ENCODE measurements at regions not wholly inside any gene's neighbourhood (a gene's known extent, or its start where the extent isn't known, plus 50 kb on each side); places are given as distances from the start of the nearest gene placed in this dataset.

DNA sequence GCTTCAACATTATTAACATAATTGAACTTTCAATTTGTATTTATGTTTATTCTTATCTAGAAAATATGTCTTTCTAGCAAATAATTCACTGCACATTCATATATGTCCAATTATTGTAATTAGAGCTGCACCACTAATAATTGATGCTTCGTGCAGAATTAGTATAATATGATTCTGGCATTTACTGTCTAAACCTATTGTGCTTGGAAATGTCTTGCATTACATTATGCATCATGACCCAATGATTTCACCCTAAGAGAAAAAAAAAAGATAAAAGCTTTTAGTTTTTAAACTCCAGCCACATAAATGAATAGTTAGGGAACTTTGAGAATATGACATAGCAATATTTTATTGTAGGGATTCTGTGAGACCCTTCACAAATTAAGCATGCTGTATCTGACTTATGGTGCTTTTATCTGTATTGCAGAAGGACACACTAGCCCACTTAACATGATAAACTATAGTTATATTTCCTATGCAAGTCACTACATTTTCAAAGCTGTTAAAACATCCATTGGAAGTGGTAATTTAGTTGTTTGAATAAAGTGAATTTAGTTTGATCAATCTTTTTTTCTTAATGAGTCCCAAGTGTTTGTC lies 1609.1 kb downstream of the REEP3 start:
- Histone ChIP-seq H3K27me3 (no peaks in the 10 kb centered on the region), H3K9me3 (no peaks in the 10 kb centered on the region), H3K4me3 (no peak overlapping the region), H3K4me1 (no peaks in the 10 kb centered on the region), H3K27ac (no peak overlapping the region), H3K36me3 (no peaks in the 10 kb centered on the region)
- 56 to 67% methylated on average over 1 of the region's 1 CpG for WGBS, 2 donors
- TF ChIP-seq POLR2A (IDR thresholded peaks at IDR 0.05) = no peak
- TF ChIP-seq, protein P1, sequence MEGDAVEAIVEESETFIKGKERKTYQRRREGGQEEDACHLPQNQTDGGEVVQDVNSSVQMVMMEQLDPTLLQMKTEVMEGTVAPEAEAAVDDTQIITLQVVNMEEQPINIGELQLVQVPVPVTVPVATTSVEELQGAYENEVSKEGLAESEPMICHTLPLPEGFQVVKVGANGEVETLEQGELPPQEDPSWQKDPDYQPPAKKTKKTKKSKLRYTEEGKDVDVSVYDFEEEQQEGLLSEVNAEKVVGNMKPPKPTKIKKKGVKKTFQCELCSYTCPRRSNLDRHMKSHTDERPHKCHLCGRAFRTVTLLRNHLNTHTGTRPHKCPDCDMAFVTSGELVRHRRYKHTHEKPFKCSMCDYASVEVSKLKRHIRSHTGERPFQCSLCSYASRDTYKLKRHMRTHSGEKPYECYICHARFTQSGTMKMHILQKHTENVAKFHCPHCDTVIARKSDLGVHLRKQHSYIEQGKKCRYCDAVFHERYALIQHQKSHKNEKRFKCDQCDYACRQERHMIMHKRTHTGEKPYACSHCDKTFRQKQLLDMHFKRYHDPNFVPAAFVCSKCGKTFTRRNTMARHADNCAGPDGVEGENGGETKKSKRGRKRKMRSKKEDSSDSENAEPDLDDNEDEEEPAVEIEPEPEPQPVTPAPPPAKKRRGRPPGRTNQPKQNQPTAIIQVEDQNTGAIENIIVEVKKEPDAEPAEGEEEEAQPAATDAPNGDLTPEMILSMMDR (IDR thresholded peaks at IDR 0.05) = no peak
- intact Hi-C loops (cut with DNase I) = no loop called here
- DNase-seq = no peak

DNA sequence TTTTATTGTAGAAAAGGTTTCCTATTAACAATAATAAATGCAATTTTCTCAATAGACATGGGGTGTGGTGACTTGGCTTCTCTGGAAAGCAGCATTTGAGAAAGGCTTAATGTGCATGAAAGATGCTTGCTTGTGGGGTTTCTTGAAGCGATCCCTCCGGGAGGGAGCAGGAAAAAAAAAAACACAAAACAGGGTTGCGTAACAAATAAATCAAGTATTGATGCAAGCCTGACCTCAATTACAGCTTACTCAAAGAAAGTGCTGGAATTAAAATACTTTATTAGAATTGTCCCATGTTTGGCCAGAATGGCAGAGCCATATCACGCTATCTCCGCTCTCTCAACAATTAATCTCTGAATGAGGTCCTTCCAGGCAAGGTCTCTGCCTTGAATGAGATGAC lies 1612.5 kb downstream of the REEP3 start:
- Histone ChIP-seq H3K4me1 (no peaks in the 10 kb centered on the region), H3K36me3 (no peaks in the 10 kb centered on the region), H3K27me3 (no peaks in the 10 kb centered on the region), H3K4me3 (no peak overlapping the region), H3K27ac (no peak overlapping the region), H3K9me3 (no peaks in the 10 kb centered on the region)
- DNase-seq = no peak
- WGBS, 2 donors = 90 to 95% methylated on average over 5 of the region's 5 CpGs
- intact Hi-C loops (cut with DNase I) = no loop called here
- TF ChIP-seq POLR2A (IDR thresholded peaks at IDR 0.05) = no peak
- TF ChIP-seq, protein P1 (IDR thresholded peaks at IDR 0.05) = no peak

DNA sequence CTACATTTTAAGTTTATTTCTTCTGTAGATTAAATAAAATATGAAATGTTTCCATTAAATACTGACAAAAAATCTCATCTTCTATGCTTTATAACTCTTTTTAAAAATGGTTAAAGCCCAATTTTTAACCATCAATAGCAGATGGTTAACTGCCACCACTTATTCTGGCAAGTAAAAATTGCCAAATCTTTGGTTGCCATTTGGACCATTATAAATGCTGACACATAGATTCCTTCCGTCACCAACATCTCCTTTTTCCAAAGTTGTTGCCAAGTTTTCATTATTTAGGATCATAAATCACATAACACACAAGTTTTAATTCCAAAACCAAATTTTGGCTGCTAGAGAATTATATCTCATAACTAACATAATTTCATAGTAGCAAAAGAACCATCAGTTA lies 1614.3 kb downstream of the REEP3 start:
- no peaks in the 10 kb centered on the region for H3K36me3 ChIP-seq

DNA sequence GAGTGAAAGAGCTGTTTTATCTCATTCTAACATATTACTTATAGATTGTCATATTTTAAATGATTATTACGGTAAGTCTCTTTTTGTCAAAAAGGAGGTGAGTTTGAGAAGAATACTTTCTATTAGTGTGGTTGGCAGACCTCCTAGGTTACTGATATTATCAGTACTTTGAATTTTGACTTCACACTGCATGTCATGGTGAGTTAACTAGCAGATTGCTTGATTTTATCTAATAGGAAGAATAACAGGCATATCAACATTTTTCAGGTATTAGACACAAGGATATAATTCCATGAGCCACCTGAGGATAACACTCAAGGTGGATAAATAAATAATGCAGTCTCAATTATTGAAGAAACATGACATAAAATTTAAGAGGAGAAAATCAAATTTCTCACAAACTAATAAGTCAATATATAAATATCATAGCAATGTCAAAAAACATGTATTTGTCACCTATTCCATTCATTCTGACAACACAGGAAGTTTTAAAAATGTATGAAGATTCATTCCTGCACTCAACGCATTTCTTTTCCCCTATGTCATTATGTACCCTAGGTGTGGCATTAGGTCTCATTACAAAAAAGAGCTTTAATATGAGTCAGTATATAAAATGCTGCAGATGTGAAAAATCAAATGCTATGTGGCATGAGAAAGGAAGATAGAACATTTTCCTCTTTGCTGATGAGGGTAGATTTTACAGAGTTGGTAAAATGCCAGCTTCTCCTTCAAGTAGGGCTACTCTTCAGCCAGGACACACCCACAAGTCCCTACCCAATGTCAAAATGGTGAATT lies 1621.6 kb downstream of the REEP3 start:
- Histone ChIP-seq H3K27ac (no peak overlapping the region), H3K4me3 (no peak overlapping the region), H3K4me1 (no peaks in the 10 kb centered on the region), H3K36me3 (no peaks in the 10 kb centered on the region), H3K27me3 (no peaks in the 10 kb centered on the region), H3K9me3 (no peaks in the 10 kb centered on the region)
- TF ChIP-seq POLR2A (IDR thresholded peaks at IDR 0.05) = no peak
- TF ChIP-seq, protein P1 (IDR thresholded peaks at IDR 0.05) = no peak
- whole genome bisulfite sequencing, 2 donors = 55 to 62% methylated on average over 2 of the region's 2 CpGs
- no peak for DNase-seq
- intact Hi-C loops (cut with DNase I) = no loop called here

More for the DNA sequence above, 1614.3 kb downstream of the REEP3 start:
- intact Hi-C loops (cut with DNase I) = no loop called here
- DNase-seq = no peak
- Histone ChIP-seq H3K9me3 (no peaks in the 10 kb centered on the region), H3K27ac (no peak overlapping the region), H3K27me3 (no peaks in the 10 kb centered on the region), H3K4me1 (no peaks in the 10 kb centered on the region), H3K4me3 (no peak overlapping the region)
- 32 to 33% methylated on average over 1 of the region's 1 CpG for WGBS, 2 donors
- TF ChIP-seq POLR2A (IDR thresholded peaks at IDR 0.05) = no peak
- TF ChIP-seq, protein P1 (IDR thresholded peaks at IDR 0.05) = no peak

DNA sequence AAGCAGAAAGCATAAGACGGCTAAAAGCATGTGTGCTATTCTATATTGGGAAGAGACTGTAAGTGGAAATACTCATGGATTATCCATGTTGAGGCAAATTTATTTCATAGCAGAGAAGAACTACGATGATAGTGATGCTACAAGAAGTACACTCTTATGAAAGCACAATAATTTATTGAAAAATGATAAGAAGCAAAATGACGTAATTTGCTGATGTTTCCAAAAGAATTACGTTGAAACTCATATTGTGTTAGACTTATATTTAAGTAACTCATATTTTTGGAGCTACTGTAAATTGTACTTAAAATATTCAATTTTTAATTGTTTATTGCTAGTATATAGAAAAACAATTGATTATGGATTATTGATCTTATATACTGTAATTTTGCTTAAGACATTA lies 1622.5 kb downstream of the REEP3 start:
- H3K36me3 ChIP-seq = no peaks in the 10 kb centered on the region
- no peak for DNase-seq
- H3K4me3 ChIP-seq = no peak overlapping the region
- no peak overlapping the region for H3K27ac ChIP-seq
- H3K9me3 ChIP-seq = no peaks in the 10 kb centered on the region
- no peak for TF ChIP-seq POLR2A (IDR thresholded peaks at IDR 0.05)
- TF ChIP-seq, protein P1 (IDR thresholded peaks at IDR 0.05) = no peak
- WGBS, 2 donors = 77% methylated on average over 4 of the region's 4 CpGs
- H3K4me1 ChIP-seq = no peaks in the 10 kb centered on the region
- intact Hi-C loops (cut with DNase I) = no loop called here
- no peaks in the 10 kb centered on the region for H3K27me3 ChIP-seq

Measured in esophagus squamous epithelium (tissue), 5 donors.